ENCODE measurements at regions not wholly inside any gene's neighbourhood (a gene's known extent, or its start where the extent isn't known, plus 50 kb on each side); places are given as distances from the start of the nearest gene placed in this dataset.

DNA sequence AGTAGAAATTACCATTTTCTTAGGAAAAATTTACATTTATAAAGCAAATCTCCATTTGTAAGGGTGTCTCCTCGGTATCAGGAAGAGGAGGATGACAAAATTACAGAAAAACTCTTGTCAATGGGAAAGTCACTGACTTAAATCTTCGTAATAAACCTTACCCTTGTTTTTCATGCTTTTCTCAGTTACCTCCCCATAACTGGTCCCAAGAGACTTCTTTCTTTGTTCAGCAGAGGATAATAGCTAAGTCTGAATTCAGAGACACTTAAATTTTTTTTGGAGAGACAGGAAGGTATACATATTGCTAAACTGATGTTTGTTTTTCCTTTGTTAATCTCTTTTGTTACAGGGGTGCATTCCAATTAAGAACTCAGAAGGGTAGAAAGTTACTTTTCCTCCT, 125.5 kb upstream of the JADE1 start:
- TF ChIP-seq CTCF (IDR thresholded peaks at IDR 0.05 in 4 of 5, conservative IDR thresholded peaks at IDR 0.05 in 1 of 5) (no peak), POLR2A (IDR thresholded peaks at IDR 0.05) (no peak)

Data from gastrocnemius medialis (tissue), 4 donors.